22Rv1 (cell line): ENCODE measurements at regions not wholly inside any gene's neighbourhood (a gene's known extent, or its start where the extent isn't known, plus 50 kb on each side); places are given as distances from the start of the nearest gene placed in this dataset.

Source experiments
- ZFX ChIP-seq: fragments of 450-650 bp; IDR thresholded peaks from 2 replicates; pipeline ENCODE4 v1.6.1; 2017; ENCODE audit warnings: antibody characterized with exemption, borderline replicate concordance
- TF ChIP-seq, protein P1 (sequence below): fragments of 450-650 bp; IDR thresholded peaks from 2 replicates; pipeline ENCODE4 v1.5.1; 2017; ENCODE audit warnings: mild to moderate bottlenecking

DNA sequence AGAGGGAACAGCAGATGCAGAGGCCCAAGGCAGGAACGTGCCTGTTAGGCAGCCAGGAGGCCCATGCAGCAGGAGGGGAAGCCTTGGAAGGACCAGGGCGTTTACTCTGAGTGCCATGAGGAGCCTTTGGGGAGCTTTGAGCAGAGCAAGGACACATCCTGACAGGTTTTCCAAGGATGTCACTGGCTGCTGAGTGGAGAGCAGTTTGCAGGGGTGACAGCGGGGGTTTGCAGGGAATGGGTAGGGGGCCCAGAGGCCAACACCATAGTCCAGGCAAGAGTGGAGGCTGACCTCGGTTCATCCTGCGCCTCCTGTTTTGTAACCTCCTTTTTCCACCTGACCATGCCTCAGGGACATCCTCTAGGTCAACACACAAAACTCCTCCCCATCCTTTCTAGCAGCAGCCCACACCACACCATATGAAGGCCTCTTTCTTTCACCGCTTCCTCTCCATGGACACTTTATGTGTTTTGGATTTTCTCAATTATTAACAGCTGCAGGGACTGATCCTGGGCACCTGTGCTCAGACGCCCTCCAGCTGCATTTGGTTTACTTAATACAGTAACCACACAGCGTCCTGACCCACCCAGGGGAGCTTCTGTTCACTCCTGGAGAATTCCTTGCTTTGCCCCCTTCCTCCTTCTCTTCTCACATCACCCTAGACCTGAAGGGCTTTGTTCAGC is 528.5 kb downstream of the MATN1 start:
- TF ChIP-seq, protein P1, sequence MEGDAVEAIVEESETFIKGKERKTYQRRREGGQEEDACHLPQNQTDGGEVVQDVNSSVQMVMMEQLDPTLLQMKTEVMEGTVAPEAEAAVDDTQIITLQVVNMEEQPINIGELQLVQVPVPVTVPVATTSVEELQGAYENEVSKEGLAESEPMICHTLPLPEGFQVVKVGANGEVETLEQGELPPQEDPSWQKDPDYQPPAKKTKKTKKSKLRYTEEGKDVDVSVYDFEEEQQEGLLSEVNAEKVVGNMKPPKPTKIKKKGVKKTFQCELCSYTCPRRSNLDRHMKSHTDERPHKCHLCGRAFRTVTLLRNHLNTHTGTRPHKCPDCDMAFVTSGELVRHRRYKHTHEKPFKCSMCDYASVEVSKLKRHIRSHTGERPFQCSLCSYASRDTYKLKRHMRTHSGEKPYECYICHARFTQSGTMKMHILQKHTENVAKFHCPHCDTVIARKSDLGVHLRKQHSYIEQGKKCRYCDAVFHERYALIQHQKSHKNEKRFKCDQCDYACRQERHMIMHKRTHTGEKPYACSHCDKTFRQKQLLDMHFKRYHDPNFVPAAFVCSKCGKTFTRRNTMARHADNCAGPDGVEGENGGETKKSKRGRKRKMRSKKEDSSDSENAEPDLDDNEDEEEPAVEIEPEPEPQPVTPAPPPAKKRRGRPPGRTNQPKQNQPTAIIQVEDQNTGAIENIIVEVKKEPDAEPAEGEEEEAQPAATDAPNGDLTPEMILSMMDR, result no peak
- TF ChIP-seq ZFX, result no peak
